ENCODE measurements at regions not wholly inside any gene's neighbourhood (a gene's known extent, or its start where the extent isn't known, plus 50 kb on each side); places are given as distances from the start of the nearest gene placed in this dataset.

DNA sequence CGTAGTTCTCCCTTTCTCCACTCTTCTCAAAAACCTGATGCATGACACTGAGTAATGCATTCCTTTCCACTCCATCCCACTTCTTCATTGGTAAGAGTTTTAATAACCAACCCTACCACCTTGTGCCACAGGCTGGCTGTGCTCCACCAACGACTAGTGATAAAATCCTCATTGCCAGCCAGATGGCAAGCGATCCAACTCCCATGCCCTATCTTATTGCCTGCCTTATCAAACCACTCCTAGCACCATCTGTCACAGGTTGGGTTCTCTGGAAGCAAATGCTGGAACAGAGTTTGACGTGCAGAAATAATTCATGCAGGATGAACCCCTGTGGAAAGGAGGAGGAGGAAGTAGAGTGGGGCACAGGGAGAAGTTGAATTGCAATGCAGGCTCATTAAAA lies 99.5 kb downstream of the CHD9NB start:
- no peak overlapping the region for H2AFZ ChIP-seq (ENCODE audit: low read length)
- H2BK5ac ChIP-seq (ENCODE audit: low read depth, low read length): no peak overlapping the region
- no peak overlapping the region for H3K4ac ChIP-seq (replicated peaks; ENCODE audit: insufficient read length, low read depth, low read length)
- POLR2A ChIA-PET (ENCODE audit: partially characterized antibody): no interaction called here
- no peak overlapping the region for H3K56ac ChIP-seq (replicated peaks; ENCODE audit: insufficient read length, low read depth, low read length)
- H3K23me2 ChIP-seq (ENCODE audit: low read depth, low read length): no peaks in the 10 kb centered on the region; the same call in 1 of the 2 replicates
- no peak overlapping the region for H3K18ac ChIP-seq (ENCODE audit: extremely low read depth, low read length)
- no peak overlapping the region for H3K4me2 ChIP-seq (ENCODE audit: insufficient read depth in 1 of 2, low read depth in 2 of 2, low read length in 2 of 2)
- no peak overlapping the region for H2AK5ac ChIP-seq (ENCODE audit: low read depth, low read length)
- H2BK15ac ChIP-seq (ENCODE audit: low read length): no peak overlapping the region
- no peaks in the 10 kb centered on the region for H3K79me2 ChIP-seq (ENCODE audit: control insufficient read depth in 1 of 2, insufficient read depth in 2 of 2, low read length in 2 of 2)
- H3K27me3 ChIP-seq (replicated peaks in 1 of 4; ENCODE audit: control insufficient read depth in 3 of 4, extremely low read depth in 1 of 4, insufficient read depth in 3 of 4, low read length in 3 of 4): no peaks in the 10 kb centered on the region
- no peak overlapping the region for H4K5ac ChIP-seq (ENCODE audit: insufficient read length, low read depth, low read length)
- H3K4me3 ChIP-seq (ENCODE audit: extremely low read depth in 1 of 4, insufficient read depth in 2 of 4, low read depth in 3 of 4, low read length in 4 of 4): no peak overlapping the region
- no peak for TF ChIP-seq RBBP5 (IDR thresholded peaks at IDR 0.05; ENCODE audit: borderline replicate concordance, low read depth, low read length)
- TF ChIP-seq SIX5 (IDR thresholded peaks at IDR 0.05; ENCODE audit: low read depth, low read length): no peak
- TF ChIP-seq SP2 (IDR thresholded peaks at IDR 0.05; ENCODE audit: low read length): no peak
- no peak for TF ChIP-seq EGR1 (IDR thresholded peaks at IDR 0.05; ENCODE audit: borderline replicate concordance, low read depth, low read length)
- no peak for TF ChIP-seq CBX8 (IDR thresholded peaks at IDR 0.05; ENCODE audit: borderline replicate concordance, low read depth, low read length)
- TF ChIP-seq CREB1 (IDR thresholded peaks at IDR 0.05): no peak
- H2BK20ac ChIP-seq (ENCODE audit: low read length): no peak overlapping the region
- H4K20me1 ChIP-seq (replicated peaks in 1 of 2; ENCODE audit: control insufficient read depth in 1 of 2, insufficient read depth in 2 of 2, low read length in 2 of 2): no peaks in the 10 kb centered on the region
- no peaks in the 10 kb centered on the region for H3K79me1 ChIP-seq (ENCODE audit: low read depth, low read length)
- WGBS, 2 experiments (ENCODE audit: extremely low coverage in 1 of 2, insufficient coverage in 1 of 2, insufficient read length in 1 of 2, insufficient replicate concordance in 2 of 2, low coverage in 1 of 2, low lambda C conversion rate in 2 of 2, missing lambda C conversion rate in 1 of 2): 86% methylated on average over 4 of the region's 4 CpGs; no CpG with 5 or more reads in 1 of the 2 experiments
- no peaks in the 10 kb centered on the region for H3K36me3 ChIP-seq (ENCODE audit: control insufficient read depth in 2 of 4, insufficient read depth in 4 of 4, low read length in 3 of 4)
- no peak overlapping the region for H4K8ac ChIP-seq (ENCODE audit: extremely low read depth, insufficient read depth, low read length)
- DNase-seq (ENCODE audit: low read depth in 1 of 2, low spot score in 2 of 2) (no peak), FAIRE-seq (no peak)
- CTCF ChIA-PET (ENCODE audit: partially characterized antibody): interaction anchor here (1.4 to 1.9 kb wide), 2 partner anchors 24 to 68 kb away, joined by 4 to 6 read pairs; no protein-coding TSS in a partner anchor
- no peaks in the 10 kb centered on the region for H3K9me3 ChIP-seq (ENCODE audit: insufficient read depth in 2 of 2, low read depth in 1 of 2, low read length in 1 of 2)
- H3K27ac ChIP-seq (ENCODE audit: low read depth, low read length): no peak overlapping the region
- no peak overlapping the region for H4K91ac ChIP-seq (replicated peaks; ENCODE audit: insufficient read length, low read length)
- no peak overlapping the region for H2BK120ac ChIP-seq (replicated peaks; ENCODE audit: low read depth, low read length)
- no peak overlapping the region; a peak in 1 of 7 replicates for H3K9ac ChIP-seq (replicated peaks in 1 of 4; ENCODE audit: extremely low read depth in 1 of 4, low read depth in 3 of 4, low read length in 3 of 4)
- no peak overlapping the region for H3K23ac ChIP-seq (ENCODE audit: insufficient read length)
- H3K14ac ChIP-seq (ENCODE audit: insufficient read length): no peak overlapping the region
- H2BK12ac ChIP-seq (ENCODE audit: low read depth, low read length): no peak overlapping the region
- H3K4me1 ChIP-seq (replicated peaks in 1 of 4; ENCODE audit: control insufficient read depth in 3 of 4, insufficient read depth in 4 of 4, low read length in 3 of 4): no peaks in the 10 kb centered on the region; a peak in 1 of 7 replicates
